GM18526 (cell line): ENCODE measurements at regions not wholly inside any gene's neighbourhood (a gene's known extent, or its start where the extent isn't known, plus 50 kb on each side); places are given as distances from the start of the nearest gene placed in this dataset.

Experiments used
- POLR2A ChIP-seq: IDR thresholded peaks from 3 replicates; pipeline ENCODE4 v1.6.1; 2011; ENCODE audit not compliant: insufficient read length; ENCODE audit errors: extremely low read depth

GRCh38 chr16:31819386-31819785 is 54.2 kb upstream of the ZNF267 start:
- no peak for TF ChIP-seq POLR2A

GRCh38 chr16:31819948-31820347 is 53.7 kb upstream of the ZNF267 start:
- TF ChIP-seq POLR2A: no peak
